ENCODE measurements at regions not wholly inside any gene's neighbourhood (a gene's known extent, or its start where the extent isn't known, plus 50 kb on each side); places are given as distances from the start of the nearest gene placed in this dataset.

- Histone ChIP-seq H2AK5ac (ENCODE audit: insufficient read length, low read length) (no peak overlapping the region), H2AFZ (ENCODE audit: low read length) (no peak overlapping the region), H3K79me2 (ENCODE audit: insufficient read depth, low read length) (no peaks in the 10 kb centered on the region), H2BK20ac (ENCODE audit: low read depth, low read length, poor library complexity, severe bottlenecking) (no peak overlapping the region), H3K18ac (ENCODE audit: insufficient read length, low read depth, low read length) (no peak overlapping the region), H4K5ac (ENCODE audit: insufficient read length, low read depth, low read length) (no peak overlapping the region), H2BK120ac (ENCODE audit: low read depth, low read length, poor library complexity, severe bottlenecking) (no peak overlapping the region), H3K23me2 (ENCODE audit: insufficient read length, low read depth, low read length, poor library complexity, severe bottlenecking) (no peaks in the 10 kb centered on the region), H3K4ac (ENCODE audit: low read depth, low read length) (no peak overlapping the region), H3K27ac (ENCODE audit: insufficient read length, low read depth, low read length) (no peak overlapping the region), H3K14ac (ENCODE audit: insufficient read depth, low read length) (no peak overlapping the region), H3K4me2 (ENCODE audit: insufficient read depth, insufficient read length, low read length) (no peak overlapping the region), H3K27me3 (ENCODE audit: insufficient read depth, low read length) (no peaks in the 10 kb centered on the region), H3K79me1 (ENCODE audit: insufficient read depth, low read depth, low read length, poor library complexity, severe bottlenecking) (no peaks in the 10 kb centered on the region), H4K8ac (replicated peaks; ENCODE audit: insufficient read length, low read depth, low read length) (no peak overlapping the region), H3K9ac (ENCODE audit: extremely low read depth, insufficient read length, low read length) (no peak overlapping the region), H2BK15ac (ENCODE audit: low read depth, low read length) (no peak overlapping the region), H3K4me1 (ENCODE audit: insufficient read depth, low read length) (no peaks in the 10 kb centered on the region), H3K23ac (ENCODE audit: insufficient read length, low read depth, low read length) (no peak overlapping the region), H3T11ph (ENCODE audit: low read length) (no peak overlapping the region), H4K91ac (ENCODE audit: insufficient read length, low read depth, low read length) (no peak overlapping the region), H3K56ac (ENCODE audit: insufficient read length, low read depth, low read length) (no peak overlapping the region), H2BK5ac (ENCODE audit: insufficient read length, low read length) (no peak overlapping the region), H3K9me3 (ENCODE audit: control insufficient read depth, low read depth, low read length) (peaks cover 56% of the 10 kb centered on the region), H4K20me1 (ENCODE audit: control insufficient read depth, insufficient read depth, insufficient read length) (no peaks in the 10 kb centered on the region), H2BK12ac (ENCODE audit: insufficient read length, low read depth, low read length) (no peak overlapping the region)
- DNase-seq: no peak
- H3K4me3 Mint-ChIP-seq: no peak overlapping the region
- TF ChIP-seq CTCF (conservative IDR thresholded peaks at IDR 0.05): no peak
- H3K27me3 Mint-ChIP-seq (ENCODE audit: low read depth): no peaks in the 10 kb centered on the region; the same call in 1 of the 2 replicates
- H3K9me3 Mint-ChIP-seq: peaks cover 58 to 66% of the 10 kb centered on the region in 2 experiments
- peaks cover 0 to 2% (median 0%) of the 10 kb centered on the region in 3 experiments; a peak in 4 of 7 replicates for H3K36me3 Mint-ChIP-seq (ENCODE audit: insufficient read depth in 1 of 3, low read depth in 3 of 3)
- no CpG with 5 or more reads among the region's 4 CpGs for WGBS (ENCODE audit: extremely low coverage, insufficient read length, low lambda C conversion rate)
- no peaks in the 10 kb centered on the region for H3K4me1 Mint-ChIP-seq
- H3K27ac Mint-ChIP-seq: no peak overlapping the region
Measured at GRCh38 chrX:146173742-146174141, 356.1 kb downstream of the SLITRK2 start.

All from H9 (cell line).